ENCODE measurements at regions not wholly inside any gene's neighbourhood (a gene's known extent, or its start where the extent isn't known, plus 50 kb on each side); places are given as distances from the start of the nearest gene placed in this dataset.
A peak's percentile ranks its signal among the peaks of the same experiment; 100 is the strongest.

DNA sequence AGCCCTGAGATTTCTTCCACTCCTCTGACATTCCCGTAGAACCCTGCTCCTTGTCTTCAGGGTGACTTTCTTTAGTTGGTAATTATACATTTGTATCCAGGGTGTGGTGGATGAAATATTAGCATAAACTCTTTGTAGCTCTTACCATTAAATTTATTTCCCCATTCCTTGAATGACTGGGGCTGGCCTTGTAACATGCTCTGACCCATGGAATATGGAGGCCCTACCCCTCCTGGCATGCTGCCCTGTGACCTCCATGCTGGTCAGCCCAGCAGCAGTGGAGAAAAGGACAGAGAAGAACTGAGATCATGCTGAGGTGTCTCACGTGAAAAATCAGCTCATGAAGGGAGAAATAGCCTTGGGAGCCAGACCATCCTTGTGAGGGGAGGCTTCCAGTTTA, 96.1 kb upstream of the PROK2 start:
- DNase-seq (ENCODE audit: low read depth), result no peak

DNA sequence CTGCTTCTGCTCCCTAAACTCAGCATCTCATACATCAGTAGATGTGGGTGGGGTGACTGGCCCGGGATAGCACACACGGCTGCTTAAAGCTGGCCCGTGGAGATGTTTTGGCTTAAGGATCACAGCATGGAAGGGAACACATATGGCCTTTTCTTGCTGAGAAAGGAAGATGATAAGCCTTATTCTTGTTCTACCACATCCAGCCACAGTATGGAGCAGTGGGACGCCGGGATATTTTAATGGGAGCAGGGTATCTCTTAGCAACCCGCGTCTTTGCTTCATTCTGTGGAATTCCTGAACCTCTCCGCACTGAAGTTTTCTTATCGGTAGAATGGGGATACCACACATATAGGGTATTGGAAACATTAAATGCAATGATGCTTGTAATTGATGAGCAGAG, 94.1 kb upstream of the PROK2 start:
- no peak for DNase-seq (ENCODE audit: low read depth)

DNA sequence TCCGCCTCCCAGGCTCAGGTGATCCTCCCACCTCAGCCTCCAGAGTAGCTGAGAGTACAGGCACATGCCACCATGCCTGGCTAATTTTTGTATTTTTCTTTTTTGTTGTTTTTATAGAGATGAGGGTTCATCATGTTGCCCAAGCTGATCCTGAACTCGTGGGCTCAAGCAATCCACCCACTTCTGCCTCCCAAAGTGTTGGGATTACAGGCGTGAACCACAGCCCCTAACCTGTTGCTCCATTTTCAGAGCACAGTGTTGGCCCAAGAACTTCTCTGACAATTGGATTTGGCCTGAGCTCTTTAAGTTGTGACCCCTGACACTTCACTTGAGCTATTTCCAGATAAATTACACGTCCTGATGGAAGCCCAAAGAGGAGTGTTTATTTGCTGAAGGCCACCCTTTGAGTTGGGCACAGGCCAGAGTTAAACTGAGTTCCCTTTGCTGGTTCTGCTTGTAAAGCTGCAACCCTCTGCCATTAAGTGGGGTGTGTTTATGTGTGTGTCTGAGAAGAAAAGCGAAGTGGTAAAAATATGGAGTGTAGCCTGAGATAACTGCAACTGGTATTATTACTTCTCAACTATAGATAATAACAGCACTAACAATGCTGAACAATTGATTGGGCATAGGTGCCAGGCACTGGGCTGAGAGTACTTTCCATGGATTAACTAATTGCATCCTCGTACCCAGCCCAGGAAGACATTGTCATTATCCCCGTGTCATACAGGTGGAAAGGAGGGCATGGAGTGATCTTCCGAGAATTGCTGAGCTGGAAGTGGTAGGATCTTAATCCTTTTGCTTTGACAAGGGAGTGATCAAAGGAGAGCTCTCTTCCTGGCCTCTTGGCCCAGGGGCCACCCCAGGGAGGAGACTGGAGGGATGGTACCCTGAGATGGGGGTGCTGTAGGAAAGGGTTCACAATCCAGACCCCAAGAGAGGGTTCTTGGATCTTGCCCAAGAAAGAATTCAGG, 91.5 kb upstream of the PROK2 start:
- DNase-seq (ENCODE audit: low read depth), result no peak

DNA sequence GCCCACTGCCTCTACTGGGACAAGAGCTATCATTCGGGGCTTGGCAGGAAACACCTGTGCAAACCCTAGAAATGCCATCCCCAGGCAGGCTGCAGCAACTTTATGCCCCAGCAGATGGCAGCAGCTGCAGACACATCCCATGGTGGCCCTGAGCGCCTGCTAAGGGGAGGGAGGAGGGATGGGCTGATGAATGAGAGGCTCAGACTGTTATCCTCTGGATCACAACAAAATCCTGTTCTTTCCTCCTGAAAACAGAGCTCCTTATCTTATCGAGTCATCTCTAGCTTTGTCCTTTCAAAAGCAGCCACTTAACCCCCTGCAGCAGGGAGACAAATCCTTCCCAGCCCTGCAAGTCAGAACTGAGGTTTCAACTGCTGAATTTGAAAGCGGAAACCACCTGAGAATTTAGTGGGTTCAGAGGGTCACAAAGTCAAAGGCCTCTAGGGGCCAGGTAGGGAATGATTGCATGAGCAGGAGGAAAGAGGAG, 90.6 kb upstream of the PROK2 start:
- peak; percentile 69 for DNase-seq (ENCODE audit: low read depth)

DNA sequence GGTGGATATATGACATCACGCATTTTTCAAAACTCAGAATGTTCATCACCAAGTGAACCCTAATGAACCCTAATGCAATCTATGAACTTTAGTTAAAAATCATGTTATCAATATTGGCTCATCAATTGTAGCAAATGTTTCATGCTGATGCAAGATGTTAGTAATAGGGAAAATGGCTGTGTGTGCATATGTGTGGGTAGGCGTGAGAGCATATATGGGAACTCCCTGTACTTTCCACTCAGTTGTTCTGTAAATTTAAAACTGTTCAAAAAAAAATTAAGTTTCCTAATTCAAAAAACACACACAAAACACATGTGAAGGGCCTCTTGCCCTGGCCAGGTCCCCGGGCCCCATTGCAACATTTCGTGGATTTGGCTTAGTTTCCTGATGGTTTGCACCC, 89.7 kb upstream of the PROK2 start:
- DNase-seq (ENCODE audit: low read depth), result no peak

DNA sequence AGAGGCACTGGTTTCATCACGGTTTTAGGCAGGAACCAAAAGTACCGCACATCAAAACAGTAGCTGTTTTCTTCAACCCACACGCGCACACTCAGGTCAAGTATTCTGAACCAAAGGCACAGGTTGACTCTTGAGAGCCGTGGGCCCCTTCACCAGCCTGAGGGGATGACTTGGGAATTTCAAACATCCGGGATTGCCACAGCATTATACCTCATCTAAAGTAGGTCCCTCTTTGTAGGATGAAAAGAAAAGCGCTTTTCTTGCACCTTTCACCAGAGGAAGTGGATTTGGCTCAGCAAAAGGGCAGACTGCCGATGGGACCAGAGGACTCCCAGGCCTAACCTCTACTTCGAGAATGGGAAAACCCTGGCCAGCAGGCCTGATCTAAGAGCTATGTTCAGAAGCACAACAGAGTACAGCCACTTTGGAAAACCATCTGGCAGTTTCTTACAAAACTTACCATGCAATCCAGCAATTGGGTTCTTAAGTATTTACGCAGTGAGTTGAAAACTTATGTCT, 88.2 kb upstream of the PROK2 start:
- DNase-seq (ENCODE audit: low read depth), result no peak

DNA sequence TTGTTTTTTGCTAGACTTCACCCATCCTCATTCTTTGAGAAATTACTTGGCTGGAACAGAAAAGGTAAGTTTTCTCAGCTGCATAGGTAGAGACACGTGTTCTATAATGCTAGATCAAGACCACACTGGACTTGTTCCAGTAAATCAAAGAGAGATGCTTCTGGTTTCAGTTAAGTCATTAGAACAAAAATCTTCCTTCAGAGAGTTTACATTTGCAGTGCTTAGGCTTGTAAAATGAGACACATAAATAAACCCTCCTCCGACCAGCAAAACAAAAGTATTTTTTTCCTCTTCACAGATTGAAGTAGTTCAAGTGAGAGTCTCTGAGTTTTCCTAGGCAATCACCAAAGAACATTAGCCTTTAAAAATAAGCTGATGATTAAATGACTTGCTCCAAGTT, 87.3 kb upstream of the PROK2 start:
- DNase-seq (ENCODE audit: low read depth), result peak; percentile 10

DNA sequence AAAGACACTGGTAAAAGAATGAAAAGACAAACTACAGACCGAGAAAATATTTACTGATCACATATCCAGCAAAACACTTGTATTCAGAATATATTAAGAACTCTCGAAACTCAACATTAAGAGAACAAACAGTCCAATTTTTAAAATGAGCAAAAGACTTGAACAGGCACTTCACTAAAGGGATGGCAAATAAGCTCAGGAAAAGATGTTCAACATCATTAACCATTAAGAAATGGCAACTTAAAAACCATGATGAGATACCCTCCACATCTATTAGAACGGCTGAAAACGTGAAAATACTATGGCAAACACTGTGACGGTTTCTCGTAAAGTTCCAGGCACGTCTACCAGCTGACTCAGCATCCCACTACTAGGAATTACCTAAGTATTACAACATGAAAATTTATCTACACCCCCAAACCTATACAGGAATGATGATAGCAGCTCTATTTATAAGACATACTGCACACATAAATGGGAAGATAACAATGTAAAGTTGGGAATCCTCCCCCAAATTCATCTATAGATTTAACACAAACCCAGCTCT, 86.1 kb upstream of the PROK2 start:
- no peak for DNase-seq (ENCODE audit: low read depth)

DNA sequence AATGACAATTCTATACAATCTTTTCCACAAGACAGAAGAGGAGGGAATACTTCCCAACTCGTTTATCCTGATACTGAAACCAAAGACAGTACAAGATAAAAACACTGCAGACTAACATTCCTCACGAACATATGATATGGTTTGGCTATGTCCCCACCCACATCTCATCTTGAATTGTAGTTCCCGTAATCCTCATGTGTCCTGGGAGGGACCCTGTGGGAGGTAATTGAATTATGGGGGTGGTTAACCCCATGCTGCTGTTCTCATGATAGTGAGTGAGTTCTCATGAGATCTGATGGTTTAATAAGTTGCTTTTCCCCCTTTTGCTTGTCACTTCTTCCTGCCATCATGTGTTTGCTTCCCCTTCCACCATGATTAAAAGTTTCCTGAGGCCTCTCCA, 83.9 kb upstream of the PROK2 start:
- no peak for DNase-seq (ENCODE audit: low read depth)

DNA sequence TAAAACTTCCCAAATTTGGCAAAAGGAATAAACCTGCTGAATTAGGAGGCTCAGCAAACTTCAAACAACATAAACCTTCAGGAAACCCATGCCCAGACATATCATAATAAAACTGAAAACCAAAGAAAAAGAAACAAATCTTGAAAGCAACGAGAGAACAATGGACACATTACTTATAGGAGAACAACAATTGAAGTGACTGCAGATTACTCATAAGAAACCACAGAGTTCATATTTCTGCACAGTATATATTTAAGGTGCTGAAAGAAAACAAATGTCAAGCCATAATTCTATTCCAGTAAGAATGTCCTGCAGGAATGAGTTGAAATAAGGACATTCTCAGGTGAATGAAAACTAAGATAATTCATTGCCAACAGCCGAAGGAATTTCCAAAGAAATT, 80.8 kb upstream of the PROK2 start:
- no peak for DNase-seq (ENCODE audit: low read depth)

DNA sequence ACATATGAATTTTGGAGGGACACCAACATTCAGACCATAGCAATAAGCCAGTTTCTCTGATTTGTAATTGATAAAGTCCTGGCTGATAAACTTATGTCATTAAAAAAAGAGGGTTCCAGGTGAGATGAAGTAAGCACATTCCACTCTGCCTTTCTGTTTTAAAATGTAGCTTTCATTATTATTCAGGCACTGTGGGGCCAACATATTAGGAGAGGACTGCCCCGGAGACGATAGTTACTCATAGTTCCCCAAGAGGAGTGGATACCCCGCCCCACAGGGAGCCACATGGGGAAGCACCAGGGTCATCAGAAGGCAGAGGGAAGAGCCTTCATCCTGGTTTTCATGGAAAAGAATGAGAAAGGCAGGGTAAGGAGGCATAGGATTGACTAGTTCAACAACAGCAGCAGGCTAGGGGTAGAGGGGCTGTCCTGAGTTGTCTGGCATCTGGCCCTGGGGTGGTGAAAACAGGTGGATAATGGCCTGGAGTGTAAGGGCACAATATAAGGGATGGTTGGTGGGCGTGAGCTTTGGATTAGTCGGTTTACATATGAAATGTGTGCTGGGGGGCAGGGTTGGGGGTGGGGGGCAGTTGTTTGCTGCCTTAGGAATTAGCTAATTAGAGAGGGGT, 78.7 kb upstream of the PROK2 start:
- no peak for DNase-seq (ENCODE audit: low read depth)

DNA sequence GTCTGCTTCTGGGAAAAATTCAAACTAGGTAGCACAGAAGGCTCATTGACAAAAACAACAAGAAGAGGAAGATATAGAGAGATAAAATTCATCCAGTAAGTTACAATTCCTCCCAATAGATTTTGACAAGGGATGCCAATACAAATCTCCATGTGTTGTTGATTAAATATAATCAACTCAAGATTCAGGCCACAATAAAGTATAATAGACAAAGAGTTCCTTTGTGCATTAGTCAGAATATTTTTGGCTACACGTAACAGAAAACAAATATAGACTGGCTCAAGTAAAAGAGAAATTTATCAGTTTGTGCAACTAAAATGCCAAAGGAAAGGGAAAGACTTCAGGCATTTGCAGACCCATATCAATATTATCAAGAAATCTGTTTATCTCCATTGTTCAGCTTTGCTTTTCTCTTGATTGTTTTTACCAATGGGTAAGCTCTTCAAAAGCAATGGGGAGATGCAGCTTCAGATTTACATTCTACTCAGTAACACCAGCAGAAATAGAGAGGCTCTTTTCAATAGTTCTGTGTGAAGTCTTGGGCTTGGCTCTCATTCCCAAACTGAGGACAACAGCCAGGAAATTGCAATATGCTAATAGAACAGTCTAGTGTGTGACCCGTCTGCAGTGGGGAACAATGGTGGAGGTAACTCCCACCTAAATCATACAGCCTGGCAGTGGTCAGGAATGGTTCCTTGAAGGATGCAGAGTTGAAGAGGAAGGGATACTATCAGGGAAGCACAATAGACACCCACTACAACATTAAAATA, 77.6 kb upstream of the PROK2 start:
- DNase-seq (ENCODE audit: low read depth), result no peak

DNA sequence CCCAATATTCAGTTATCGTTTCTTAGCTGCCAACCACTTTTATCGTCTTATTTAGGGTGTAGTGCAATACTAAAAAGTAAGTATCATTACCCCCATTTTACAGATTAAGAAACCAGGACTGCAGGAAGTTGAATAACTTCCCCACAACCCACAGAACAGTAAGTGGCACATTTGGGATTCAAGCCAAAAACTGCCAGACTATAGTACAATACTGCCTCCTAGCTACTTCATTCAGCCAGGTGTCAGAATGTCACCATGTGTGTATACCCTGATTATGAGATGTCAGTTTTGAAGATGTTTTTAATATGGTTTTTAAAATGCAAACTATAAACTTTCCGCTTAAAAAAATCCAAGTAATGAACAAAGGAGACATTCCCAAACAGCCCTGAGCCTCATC, 74.2 kb upstream of the PROK2 start:
- peak; percentile 34 for DNase-seq (ENCODE audit: low read depth)

DNA sequence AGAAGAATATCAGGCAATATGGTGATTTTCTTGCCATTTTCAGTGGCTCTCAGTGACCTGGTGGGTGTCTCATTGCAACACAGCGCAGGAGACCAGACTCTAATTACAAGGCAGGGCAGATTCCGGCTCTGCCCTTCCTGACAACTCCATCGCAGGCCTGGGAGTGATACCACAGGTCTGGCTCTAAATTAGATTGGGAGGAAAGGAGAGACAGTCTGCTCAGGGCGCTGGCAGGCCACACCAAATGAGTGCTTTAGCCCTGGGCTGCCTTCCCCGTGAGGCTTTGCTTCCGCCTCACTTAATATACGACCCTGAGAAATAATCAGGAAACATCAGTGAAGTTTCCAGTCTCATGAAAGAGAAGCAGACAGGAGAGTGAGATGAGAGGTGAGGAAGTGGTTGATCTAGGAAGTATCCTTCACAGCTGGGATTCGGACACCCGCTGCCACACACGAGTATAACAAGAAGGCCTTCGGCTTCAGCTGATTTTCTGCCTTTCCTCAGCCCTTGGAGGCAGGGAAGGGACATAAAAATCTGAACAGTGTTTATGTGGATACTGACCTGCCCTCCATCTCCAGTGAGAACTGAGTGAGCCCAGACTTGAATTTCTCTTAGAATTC, 73.7 kb upstream of the PROK2 start:
- no peak for DNase-seq (ENCODE audit: low read depth)

DNA sequence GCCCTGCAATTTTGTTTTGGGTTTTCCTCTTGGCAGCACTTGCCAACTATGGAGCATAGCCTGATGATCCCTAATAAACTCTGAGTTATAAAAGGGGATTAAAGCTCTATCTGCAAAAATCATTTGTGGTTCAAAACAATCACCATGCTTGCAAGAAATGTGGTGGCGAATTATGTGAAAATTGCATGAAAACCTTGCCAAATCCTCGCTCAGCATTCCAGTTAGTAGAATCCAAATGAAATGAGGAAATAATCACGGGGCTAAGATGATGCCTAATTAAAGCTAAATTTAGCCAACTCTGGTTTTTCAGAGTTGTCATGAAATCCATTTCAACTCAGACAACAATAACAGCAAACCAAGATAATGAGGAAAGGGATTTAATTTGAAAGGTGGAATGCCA, 73.0 kb upstream of the PROK2 start:
- DNase-seq (ENCODE audit: low read depth), result no peak

DNA sequence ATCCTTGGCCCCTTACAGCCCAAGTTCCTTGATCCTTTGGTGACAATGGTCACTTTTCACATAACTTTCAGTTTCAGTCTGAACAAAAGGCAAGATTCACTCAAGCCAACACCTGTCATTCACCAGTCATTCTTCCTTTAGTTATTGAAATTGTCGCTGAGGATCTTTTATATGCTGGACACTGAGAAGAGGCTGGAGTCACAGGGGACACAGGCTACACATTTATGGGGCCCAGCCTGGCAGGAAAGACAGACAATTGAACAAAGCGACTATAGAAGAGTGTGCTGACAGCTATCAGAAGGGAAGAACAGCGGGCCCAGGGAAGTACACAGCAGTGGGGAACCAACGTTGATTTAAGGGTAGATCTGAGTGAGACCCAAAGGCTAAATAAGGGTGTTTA, 69.8 kb upstream of the PROK2 start:
- no peak for DNase-seq (ENCODE audit: low read depth)

DNA sequence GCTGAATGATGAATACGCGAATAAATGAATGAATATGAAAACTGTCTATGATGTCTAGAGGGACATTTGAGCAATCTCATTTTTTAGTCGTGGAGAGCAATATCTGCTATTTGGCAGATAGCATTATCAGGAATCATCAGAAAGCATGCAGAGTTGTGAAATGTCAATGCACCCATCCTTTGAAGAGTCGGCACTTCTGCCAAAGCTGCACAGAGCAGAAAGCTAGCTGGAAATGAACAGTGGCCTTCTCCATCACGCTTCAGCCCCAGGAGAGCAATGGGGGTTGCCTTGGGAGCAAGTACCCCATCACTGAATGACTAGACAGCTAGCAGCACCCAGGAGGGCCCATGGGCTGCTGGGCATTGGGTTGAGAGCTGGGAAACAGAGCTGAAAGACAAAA, 69.1 kb upstream of the PROK2 start:
- no peak for DNase-seq (ENCODE audit: low read depth)

DNA sequence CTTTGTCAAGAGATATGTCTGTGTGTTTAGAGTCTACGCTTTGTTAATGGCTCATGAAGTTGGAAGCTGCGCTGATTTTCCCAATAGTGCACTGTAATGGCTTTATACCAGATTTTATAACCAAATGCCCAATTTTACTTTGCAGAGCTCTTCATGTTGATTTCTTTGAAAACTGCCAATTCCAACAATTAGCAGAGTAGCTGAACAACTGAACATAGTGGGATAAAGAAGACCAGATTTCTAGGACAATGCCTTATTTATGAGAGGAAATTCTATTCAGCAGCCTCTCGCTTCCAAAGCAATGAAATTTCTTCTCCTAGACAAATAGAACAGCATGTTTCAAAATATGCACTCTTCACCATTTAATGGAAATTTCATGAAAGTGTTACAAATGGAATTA, 66.9 kb upstream of the PROK2 start:
- DNase-seq (ENCODE audit: low read depth), result no peak

DNA sequence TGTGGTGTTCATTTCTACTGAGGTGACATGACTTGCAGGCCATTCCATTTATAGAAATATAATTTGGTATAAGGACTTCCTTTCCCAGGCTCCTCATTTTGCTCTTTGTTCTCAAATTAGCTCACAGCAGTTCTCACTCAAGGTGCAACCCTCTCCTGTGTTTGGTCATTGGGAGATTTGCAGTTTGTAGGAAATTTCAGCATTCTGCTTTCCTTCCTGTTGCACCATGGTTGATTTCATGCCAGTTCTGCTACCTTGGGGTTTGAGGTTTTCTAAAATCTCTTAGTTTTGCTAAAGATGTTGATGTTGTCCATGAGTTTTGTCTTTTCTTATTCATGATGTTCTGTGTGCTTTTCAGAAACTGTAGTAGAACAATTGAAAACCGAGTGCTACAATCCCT, 65.7 kb upstream of the PROK2 start:
- no peak for DNase-seq (ENCODE audit: low read depth)

DNA sequence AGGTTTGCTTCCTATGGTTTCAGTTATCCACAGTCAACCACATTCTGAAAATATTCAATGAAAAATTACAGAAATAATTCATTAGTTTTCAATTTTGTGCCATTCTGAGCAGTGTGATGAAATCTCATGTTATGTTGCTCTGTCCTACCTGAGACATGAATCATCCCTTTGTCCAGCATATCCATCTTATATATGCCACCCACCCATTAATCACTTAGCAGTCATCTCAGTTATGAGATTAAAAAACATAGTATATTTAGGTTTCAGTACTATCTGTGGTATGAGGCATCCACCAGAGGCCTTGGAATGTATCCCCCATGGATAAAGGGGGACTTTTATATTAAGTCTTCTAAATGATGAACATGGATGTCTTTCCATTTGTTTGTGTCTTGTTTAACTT, 64.7 kb upstream of the PROK2 start:
- no peak for DNase-seq (ENCODE audit: low read depth)

DNA sequence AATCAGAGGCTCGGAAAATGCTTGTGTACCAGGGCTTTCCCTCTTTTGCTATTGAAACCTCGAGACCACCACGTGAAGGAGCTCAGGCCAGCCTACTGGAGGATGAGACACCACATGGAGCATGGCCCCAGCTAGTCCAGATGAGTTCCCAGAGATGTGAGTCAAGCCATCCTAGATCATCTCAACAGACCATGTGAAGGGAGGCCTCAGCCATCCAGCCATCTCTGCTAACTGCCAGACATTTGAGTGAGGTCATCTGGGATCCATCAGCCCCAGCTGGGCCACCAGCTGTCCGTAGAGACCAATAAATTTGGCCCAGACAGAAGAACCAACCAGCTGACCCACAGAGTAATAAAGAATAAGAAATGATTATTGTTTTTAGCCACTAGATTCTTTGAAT, 62.8 kb upstream of the PROK2 start:
- DNase-seq (ENCODE audit: low read depth), result no peak

DNA sequence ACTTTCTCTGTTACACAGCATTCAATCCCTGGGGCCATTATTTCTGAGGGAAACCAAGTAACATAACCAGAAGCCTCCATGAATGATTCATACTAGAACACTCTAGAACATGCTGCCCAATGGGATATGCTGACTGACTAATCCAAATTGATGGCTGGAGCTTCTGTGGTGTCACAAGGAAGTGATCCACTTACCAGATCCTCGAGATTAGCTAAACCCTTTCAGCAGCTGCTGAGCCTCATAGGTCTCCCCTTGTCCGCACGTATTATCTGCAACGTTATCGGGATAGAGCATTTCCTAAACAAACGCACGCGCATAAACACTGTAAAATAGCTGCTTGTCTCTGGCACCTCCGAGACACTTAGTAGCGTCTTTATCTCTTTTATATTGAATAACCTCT, 61.2 kb upstream of the PROK2 start:
- DNase-seq (ENCODE audit: low read depth), result no peak
